ENCODE measurements at regions not wholly inside any gene's neighbourhood (a gene's known extent, or its start where the extent isn't known, plus 50 kb on each side); places are given as distances from the start of the nearest gene placed in this dataset.

- no peak overlapping the region for H3K4me3 ChIP-seq (ENCODE audit: low read depth, low read length)
- no peak for DNase-seq (ENCODE audit: low read depth)
Observed at GRCh38 chr18:65423776-65424175, 327.0 kb upstream of the CDH7 start.

GRCh38 chr18:65422544-65423136 lies 328.2 kb upstream of the CDH7 start:
- no peak for DNase-seq (ENCODE audit: low read depth)
- no peak overlapping the region for H3K4me3 ChIP-seq (ENCODE audit: low read depth, low read length)

- DNase-seq (ENCODE audit: low read depth): no peak
- H3K4me3 ChIP-seq (ENCODE audit: low read depth, low read length): no peak overlapping the region
Observed at GRCh38 chr18:65415098-65415497, 335.7 kb upstream of the CDH7 start.

DNA sequence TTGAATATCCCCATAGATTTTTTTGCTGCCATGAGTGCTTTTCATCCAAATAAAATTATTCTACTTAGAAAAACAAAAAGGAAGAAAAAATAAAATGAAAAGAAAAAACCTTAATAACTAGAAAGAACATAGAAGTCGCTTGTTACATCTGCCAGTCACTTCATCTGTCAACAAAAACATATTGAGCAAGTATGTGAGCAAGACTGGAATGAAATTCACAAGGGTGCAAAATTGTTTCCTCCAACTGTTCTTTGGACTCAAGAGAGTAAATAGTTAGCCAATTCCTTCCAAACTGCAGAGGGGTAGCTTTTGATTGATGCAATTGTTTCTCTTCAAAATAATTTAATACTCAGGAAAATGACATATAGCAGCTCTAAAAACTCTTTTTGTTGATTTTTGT lies 336.3 kb upstream of the CDH7 start:
- no peak for DNase-seq (ENCODE audit: low read depth)
- no peak overlapping the region for H3K4me3 ChIP-seq (ENCODE audit: low read depth, low read length)

DNA sequence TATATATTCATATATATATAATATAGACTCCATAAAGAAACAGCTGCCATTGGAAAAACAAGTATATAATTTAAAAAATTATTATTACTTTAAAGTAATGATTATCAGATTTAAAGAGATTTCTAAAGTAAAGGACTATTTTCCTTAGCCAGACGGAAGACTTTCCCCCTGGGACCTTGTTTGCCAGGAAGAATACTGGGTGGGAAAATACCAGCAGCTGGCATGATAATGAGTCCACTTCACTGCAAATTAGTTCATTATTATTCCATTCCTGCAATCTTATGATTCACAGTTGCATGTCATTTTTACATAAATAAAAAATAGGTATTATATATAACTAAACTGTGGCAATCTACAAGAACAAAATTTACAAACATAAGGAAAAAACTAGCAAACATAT lies 339.8 kb upstream of the CDH7 start:
- no peak for DNase-seq (ENCODE audit: low read depth)
- H3K4me3 ChIP-seq (ENCODE audit: low read depth, low read length): no peak overlapping the region

- H3K4me3 ChIP-seq (ENCODE audit: low read depth, low read length): no peak overlapping the region
- DNase-seq (ENCODE audit: low read depth): no peak
Observed at GRCh38 chr18:65409261-65409660, 341.6 kb upstream of the CDH7 start.

GRCh38 chr18:65403534-65403933 lies 347.3 kb upstream of the CDH7 start:
- no peak overlapping the region for H3K4me3 ChIP-seq (ENCODE audit: low read depth, low read length)
- no peak for DNase-seq (ENCODE audit: low read depth)

DNA sequence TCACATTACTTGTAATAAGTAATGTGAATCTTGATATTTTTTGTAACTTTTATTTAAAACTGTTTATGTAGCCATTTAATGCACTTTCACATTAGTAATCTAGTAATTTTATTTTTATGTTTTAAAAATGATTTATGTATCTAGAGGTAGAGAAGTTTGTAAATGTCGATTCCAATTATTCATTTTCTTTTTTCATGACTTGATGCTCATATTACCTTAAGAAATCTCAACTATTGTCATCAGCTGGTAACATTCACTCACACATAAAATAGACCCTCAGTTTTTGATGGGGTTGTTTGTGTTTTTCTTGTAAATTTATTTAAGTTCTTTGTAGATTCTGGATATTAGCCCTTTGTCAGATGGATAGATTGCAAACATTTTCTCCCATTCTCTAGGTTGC lies 351.7 kb upstream of the CDH7 start:
- no peak for DNase-seq (ENCODE audit: low read depth)
- no peak overlapping the region for H3K4me3 ChIP-seq (ENCODE audit: low read depth, low read length)

DNA sequence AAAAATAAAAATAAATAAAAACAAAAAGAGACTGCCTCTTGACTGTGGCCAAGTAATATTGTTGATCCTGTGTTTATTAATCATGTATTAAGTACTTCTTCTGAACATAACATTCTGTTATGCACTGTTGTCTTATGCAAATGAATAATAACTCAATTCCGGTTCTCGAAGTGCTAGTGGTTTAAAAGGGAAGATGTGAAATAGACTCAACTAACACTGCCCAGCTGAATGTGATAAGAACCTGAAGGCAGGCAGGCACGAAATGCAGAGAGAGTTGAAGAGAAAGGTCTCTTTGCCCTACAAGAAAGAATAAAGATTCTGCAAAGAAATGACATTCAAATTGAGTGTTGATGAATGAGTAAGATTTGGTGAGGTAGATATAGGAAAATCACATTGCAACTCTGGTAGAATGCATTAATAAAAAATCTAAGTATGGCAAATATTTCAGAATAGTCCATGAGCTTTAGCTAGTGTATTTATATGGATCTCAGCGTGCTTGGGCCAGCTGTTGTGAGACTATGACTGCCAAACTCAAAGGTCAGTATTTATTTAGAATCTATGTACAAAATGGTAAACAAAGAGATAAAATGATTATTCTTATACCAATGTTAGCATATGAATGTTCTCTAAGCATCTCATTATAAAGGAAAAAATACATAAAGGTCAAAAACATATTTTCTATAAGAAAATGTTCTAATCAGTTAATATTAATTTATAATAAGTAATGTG lies 352.3 kb upstream of the CDH7 start:
- no peak for DNase-seq (ENCODE audit: low read depth)
- H3K4me3 ChIP-seq (ENCODE audit: low read depth, low read length): no peak overlapping the region

DNA sequence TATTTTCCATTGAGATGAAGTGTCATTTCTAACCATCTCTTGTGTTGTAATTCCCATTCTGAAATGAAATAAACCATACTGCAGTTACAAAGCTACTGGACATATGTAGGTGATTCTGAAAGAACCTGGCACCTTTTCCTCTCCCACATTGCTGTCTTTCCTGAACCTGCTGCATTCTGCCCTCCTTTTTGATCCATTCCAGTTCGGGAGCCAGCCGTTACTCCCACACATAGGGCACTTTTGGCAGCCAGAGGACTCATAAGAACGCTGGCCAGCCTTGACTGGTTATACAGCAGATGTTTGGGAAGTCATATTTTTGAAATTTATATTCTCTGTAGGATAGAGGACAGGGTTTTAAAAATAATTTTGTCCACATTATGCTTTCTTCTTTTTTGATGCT lies 369.8 kb upstream of the CDH7 start:
- no peak overlapping the region for H3K4me3 ChIP-seq (ENCODE audit: low read depth, low read length)
- no peak for DNase-seq (ENCODE audit: low read depth)

DNA sequence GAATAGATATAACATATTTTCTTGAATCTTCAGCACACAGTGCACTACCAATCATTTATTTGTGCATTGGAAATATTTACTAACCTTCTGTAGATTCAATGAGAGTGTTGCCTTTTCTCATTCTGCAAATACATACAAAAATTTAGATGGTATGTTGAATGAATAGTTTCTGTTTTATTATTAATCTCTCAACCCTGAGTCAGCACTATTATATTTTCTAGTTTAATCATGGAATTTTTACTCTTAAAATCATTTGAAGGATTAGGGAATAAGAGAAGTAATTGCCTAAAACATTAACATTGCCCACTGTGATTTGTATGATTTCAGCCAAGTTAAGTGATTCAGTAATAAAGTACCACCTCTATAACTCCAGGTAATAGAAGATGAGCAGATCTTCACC lies 370.2 kb upstream of the CDH7 start:
- DNase-seq (ENCODE audit: low read depth): no peak
- no peak overlapping the region for H3K4me3 ChIP-seq (ENCODE audit: low read depth, low read length)

DNA sequence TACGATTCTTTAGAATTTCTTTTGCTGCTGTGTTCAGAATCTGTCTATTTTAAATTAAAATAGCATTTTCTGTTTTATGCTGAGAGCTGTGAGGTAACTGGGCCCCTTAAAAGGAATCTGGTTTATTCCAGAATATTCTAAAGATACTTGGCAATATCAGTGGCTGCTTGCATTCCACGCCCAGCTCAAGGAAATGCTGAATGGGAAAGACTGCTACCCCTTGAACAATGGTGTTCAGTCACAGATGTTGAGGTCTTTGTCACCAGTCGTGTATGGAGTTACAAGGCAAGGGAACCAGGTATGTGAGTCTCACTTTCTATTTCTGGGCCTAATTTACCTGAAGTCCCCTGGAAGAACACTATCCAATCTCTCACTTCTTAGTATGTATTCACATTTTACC lies 377.9 kb upstream of the CDH7 start:
- no peak for DNase-seq (ENCODE audit: low read depth)
- no peak overlapping the region for H3K4me3 ChIP-seq (ENCODE audit: low read depth, low read length)

DNA sequence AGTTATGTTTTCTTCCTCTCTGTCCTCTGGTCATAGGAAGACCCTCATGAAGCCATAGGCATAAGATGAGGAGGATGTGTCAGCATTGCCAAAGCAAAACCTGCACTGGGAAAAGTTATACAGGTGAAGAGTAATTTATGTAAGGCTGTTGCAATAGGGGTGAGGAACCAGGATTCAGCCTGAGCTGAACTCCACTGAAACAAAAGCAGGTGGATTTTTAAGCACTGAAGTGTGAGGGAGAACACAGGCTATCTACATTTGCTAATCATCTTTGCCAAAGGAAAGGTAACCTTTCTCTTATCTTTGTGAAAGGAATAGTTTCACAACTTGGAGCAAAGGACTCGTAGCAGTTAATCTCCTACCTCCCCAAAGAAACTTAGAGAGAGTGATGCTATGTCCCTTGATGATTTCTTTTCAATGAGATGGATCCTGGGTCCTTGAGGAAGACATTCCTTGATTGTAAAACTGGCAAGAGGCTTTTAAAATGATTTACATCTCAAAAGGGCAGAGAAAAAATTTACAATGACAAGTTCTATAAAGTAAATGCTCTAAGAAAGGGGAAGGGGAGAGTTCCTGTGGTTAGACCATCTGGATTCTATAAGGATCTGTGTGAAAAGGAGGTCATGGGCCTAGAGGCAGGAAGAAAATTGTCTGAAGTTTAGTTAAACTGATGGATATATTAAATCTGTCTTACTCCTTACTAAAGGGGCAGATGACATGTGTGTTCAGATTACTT lies 385.4 kb upstream of the CDH7 start:
- DNase-seq (ENCODE audit: low read depth): no peak
- H3K4me3 ChIP-seq (ENCODE audit: low read depth, low read length): no peak overlapping the region

GRCh38 chr18:65363911-65364632 lies 386.7 kb upstream of the CDH7 start:
- no peak for DNase-seq (ENCODE audit: low read depth)
- no peak overlapping the region for H3K4me3 ChIP-seq (ENCODE audit: low read depth, low read length)

GRCh38 chr18:65363011-65363410 lies 387.8 kb upstream of the CDH7 start:
- DNase-seq (ENCODE audit: low read depth): no peak
- no peak overlapping the region for H3K4me3 ChIP-seq (ENCODE audit: low read depth, low read length)

- DNase-seq (ENCODE audit: low read depth): no peak
- H3K4me3 ChIP-seq (ENCODE audit: low read depth, low read length): no peak overlapping the region
Observed at GRCh38 chr18:65359479-65359878, 391.3 kb upstream of the CDH7 start.

GRCh38 chr18:65358306-65358705 lies 392.5 kb upstream of the CDH7 start:
- H3K4me3 ChIP-seq (ENCODE audit: low read depth, low read length): no peak overlapping the region

DNA sequence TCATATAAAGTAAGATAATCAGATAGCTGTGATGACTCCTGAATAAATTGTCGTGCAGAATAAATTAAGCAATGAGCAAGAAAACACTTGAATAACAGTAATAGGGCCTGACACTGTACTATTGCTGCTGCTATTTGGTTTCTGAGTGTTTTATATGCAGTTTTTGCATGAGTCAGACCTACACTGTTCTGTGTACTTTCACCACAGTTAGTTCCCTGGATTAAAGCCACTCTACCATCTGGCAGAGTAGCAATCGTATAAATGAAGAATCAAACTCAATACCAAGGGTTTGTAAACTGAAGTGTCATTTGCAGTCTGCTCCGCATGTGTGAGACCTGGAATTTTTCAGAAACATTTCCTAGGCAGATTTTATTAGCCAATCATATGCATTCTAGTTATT lies 398.6 kb upstream of the CDH7 start:
- no peak overlapping the region for H3K4me3 ChIP-seq (ENCODE audit: low read depth, low read length)
- DNase-seq (ENCODE audit: low read depth): no peak

More at GRCh38 chr18:65358306-65358705, 392.5 kb upstream of the CDH7 start:
- DNase-seq (ENCODE audit: low read depth): no peak

- no peak overlapping the region for H3K4me3 ChIP-seq (ENCODE audit: low read depth, low read length)
- no peak for DNase-seq (ENCODE audit: low read depth)
Observed at GRCh38 chr18:65349635-65350034, 401.2 kb upstream of the CDH7 start.

GRCh38 chr18:65347446-65347845 lies 403.4 kb upstream of the CDH7 start:
- DNase-seq (ENCODE audit: low read depth): no peak
- no peak overlapping the region for H3K4me3 ChIP-seq (ENCODE audit: low read depth, low read length)

Measured in skeletal muscle cell (primary cell).